ENCODE measurements at regions not wholly inside any gene's neighbourhood (a gene's known extent, or its start where the extent isn't known, plus 50 kb on each side); places are given as distances from the start of the nearest gene placed in this dataset.

DNA sequence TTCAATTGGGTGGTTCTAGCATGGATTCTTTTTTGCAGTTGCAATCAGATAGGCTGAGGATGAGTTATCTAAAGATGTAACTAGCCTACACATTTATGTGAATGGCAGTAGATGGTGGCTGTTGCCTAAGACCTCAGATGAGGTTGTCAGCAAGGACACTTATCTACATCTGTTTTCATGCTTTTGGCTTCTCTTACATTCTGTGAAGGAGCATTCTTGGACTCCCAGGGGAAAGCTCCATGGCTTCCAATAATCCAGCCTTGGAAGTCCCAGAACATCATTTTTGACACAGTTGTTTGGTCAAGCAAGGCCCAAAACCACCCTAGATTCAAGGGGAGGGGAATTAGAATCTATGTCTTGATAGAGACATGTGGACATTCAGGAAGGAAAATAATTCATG, 332.2 kb upstream of the RBMS3 start:
- no peaks in the 10 kb centered on the region for H3K36me3 ChIP-seq (ENCODE audit: low read length)
- H3F3A ChIP-seq (ENCODE audit: insufficient read depth) = no peaks in the 10 kb centered on the region
- H4K20me1 ChIP-seq (ENCODE audit: low read depth, low read length) = no peaks in the 10 kb centered on the region
- no peak for TF ChIP-seq EZH2phosphoT487 (conservative IDR thresholded peaks at IDR 0.05; ENCODE audit: low read length)
- TF ChIP-seq, protein P1, sequence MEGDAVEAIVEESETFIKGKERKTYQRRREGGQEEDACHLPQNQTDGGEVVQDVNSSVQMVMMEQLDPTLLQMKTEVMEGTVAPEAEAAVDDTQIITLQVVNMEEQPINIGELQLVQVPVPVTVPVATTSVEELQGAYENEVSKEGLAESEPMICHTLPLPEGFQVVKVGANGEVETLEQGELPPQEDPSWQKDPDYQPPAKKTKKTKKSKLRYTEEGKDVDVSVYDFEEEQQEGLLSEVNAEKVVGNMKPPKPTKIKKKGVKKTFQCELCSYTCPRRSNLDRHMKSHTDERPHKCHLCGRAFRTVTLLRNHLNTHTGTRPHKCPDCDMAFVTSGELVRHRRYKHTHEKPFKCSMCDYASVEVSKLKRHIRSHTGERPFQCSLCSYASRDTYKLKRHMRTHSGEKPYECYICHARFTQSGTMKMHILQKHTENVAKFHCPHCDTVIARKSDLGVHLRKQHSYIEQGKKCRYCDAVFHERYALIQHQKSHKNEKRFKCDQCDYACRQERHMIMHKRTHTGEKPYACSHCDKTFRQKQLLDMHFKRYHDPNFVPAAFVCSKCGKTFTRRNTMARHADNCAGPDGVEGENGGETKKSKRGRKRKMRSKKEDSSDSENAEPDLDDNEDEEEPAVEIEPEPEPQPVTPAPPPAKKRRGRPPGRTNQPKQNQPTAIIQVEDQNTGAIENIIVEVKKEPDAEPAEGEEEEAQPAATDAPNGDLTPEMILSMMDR (IDR thresholded peaks at IDR 0.05; ENCODE audit: insufficient read depth, low read length, poor library complexity, severe bottlenecking) = no peak
- H3K27ac ChIP-seq (ENCODE audit: low read depth, low read length) = no peak overlapping the region
- no peaks in the 10 kb centered on the region for H3K27me3 ChIP-seq (ENCODE audit: low read length)
- no peaks in the 10 kb centered on the region for H3K9me2 ChIP-seq (replicated peaks; ENCODE audit: insufficient read depth, low read length)
- no peak overlapping the region for H3K9ac ChIP-seq (ENCODE audit: low read length)
- H3K4me3 ChIP-seq (ENCODE audit: insufficient read depth, low read length, poor library complexity, severe bottlenecking) = no peak overlapping the region
- no peaks in the 10 kb centered on the region for H3K9me3 ChIP-seq (ENCODE audit: insufficient read depth, low read length)
- no peak overlapping the region for H2AFZ ChIP-seq (ENCODE audit: low read depth, low read length, severe bottlenecking)
- no peak overlapping the region for H3K4me2 ChIP-seq (ENCODE audit: low read depth, low read length, poor library complexity, severe bottlenecking)
- no peaks in the 10 kb centered on the region for H3K79me2 ChIP-seq (ENCODE audit: insufficient read depth, low read length)

DNA sequence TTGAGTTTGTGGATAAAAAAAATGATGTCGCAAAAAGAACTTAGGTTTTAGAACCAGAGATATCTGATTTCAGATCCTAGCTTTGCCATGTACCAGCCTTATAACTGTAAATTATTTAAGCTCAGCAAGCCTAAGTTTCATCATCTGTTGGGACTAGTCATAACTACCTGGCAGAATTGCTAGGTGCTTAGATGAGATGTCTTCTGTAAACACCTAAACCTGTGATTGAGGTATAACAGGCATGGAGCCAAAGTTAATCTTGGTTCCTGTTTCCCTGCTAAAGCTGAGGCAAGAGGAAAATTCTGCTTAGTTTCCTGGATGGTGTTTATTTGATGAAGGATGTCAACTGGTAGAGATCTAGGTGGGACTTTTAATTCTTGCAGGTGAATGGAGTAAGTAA, 331.3 kb upstream of the RBMS3 start:
- Histone ChIP-seq H3K9me2 (replicated peaks; ENCODE audit: insufficient read depth, low read length) (no peaks in the 10 kb centered on the region), H3K4me2 (ENCODE audit: low read depth, low read length, poor library complexity, severe bottlenecking) (no peak overlapping the region), H4K20me1 (ENCODE audit: low read depth, low read length) (no peaks in the 10 kb centered on the region), H2AFZ (ENCODE audit: low read depth, low read length, severe bottlenecking) (no peak overlapping the region), H3K27me3 (ENCODE audit: low read length) (no peaks in the 10 kb centered on the region), H3K79me2 (ENCODE audit: insufficient read depth, low read length) (no peaks in the 10 kb centered on the region), H3F3A (ENCODE audit: insufficient read depth) (no peaks in the 10 kb centered on the region), H3K9ac (ENCODE audit: low read length) (no peak overlapping the region), H3K4me3 (ENCODE audit: insufficient read depth, low read length, poor library complexity, severe bottlenecking) (no peak overlapping the region), H3K36me3 (ENCODE audit: low read length) (no peaks in the 10 kb centered on the region), H3K9me3 (ENCODE audit: insufficient read depth, low read length) (no peaks in the 10 kb centered on the region), H3K27ac (ENCODE audit: low read depth, low read length) (no peak overlapping the region)
- TF ChIP-seq, protein P1 (IDR thresholded peaks at IDR 0.05; ENCODE audit: insufficient read depth, low read length, poor library complexity, severe bottlenecking) = no peak
- TF ChIP-seq EZH2phosphoT487 (conservative IDR thresholded peaks at IDR 0.05; ENCODE audit: low read length) = no peak

DNA sequence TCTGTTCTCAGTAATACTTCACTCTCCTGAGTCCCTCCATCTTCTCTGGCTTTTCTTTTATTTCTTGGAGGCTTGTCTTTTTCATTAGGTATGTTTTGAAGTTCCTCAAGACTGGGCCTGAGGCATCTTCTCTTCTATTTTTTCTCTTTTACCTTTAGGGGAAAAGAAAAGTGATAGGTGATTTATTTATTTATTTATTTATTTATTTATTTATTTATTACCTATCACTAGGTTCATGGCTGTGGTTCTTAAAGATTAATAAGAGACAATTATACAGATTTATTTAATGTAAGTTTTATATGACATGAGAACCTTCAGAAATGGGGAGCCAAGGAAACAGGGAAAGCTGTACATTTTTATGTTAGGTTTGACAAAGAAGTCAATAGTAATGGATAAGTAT, 330.3 kb upstream of the RBMS3 start:
- H3K4me3 ChIP-seq (ENCODE audit: insufficient read depth, low read length, poor library complexity, severe bottlenecking) = no peak overlapping the region
- H3K36me3 ChIP-seq (ENCODE audit: low read length) = no peaks in the 10 kb centered on the region
- H3K4me2 ChIP-seq (ENCODE audit: low read depth, low read length, poor library complexity, severe bottlenecking) = no peak overlapping the region
- no peaks in the 10 kb centered on the region for H3K79me2 ChIP-seq (ENCODE audit: insufficient read depth, low read length)
- no peak overlapping the region for H3K9ac ChIP-seq (ENCODE audit: low read length)
- no peaks in the 10 kb centered on the region for H3F3A ChIP-seq (ENCODE audit: insufficient read depth)
- H3K27ac ChIP-seq (ENCODE audit: low read depth, low read length) = no peak overlapping the region
- no peak overlapping the region for H2AFZ ChIP-seq (ENCODE audit: low read depth, low read length, severe bottlenecking)
- no peaks in the 10 kb centered on the region for H3K27me3 ChIP-seq (ENCODE audit: low read length)
- H3K9me2 ChIP-seq (replicated peaks; ENCODE audit: insufficient read depth, low read length) = no peaks in the 10 kb centered on the region
- TF ChIP-seq EZH2phosphoT487 (conservative IDR thresholded peaks at IDR 0.05; ENCODE audit: low read length) = no peak
- TF ChIP-seq, protein P1 (IDR thresholded peaks at IDR 0.05; ENCODE audit: insufficient read depth, low read length, poor library complexity, severe bottlenecking) = no peak
- no peaks in the 10 kb centered on the region for H4K20me1 ChIP-seq (ENCODE audit: low read depth, low read length)
- no peaks in the 10 kb centered on the region for H3K9me3 ChIP-seq (ENCODE audit: insufficient read depth, low read length)
